HCT116 (cell line): ENCODE measurements at regions not wholly inside any gene's neighbourhood (a gene's known extent, or its start where the extent isn't known, plus 50 kb on each side); places are given as distances from the start of the nearest gene placed in this dataset.

Experiments used
- ATAC-seq: fragments of 200-7000 bp; cut with Tn5 transposase; 2 replicates; pipeline ENCODE4 v1.9.1; 2020; ENCODE audit warnings: mild to moderate bottlenecking, moderate library complexity
- BruUV-seq: library from RNA; stranded (reverse); fragments of 400-500 nt; replicated peaks from 2 replicates; lab custom pipeline; 2021; lab: Mats Ljungman, UMichigan
- CTCF ChIA-PET: fragments of 300-600 bp; sonication (Branson Sonifier 250); formaldehyde crosslinking; loops from one replicate; lab custom pipeline; 2021; ENCODE audit warnings: antibody characterized with exemption; lab: Charles Lee
- POLR2A ChIA-PET: fragments of 300-600, 350-600 bp; sonication (Branson Sonifier 250); formaldehyde crosslinking; loops from one replicate; lab custom pipeline; 2021; ENCODE audit warnings: antibody characterized with exemption; lab: Charles Lee
- RAD21 ChIA-PET, 2 experiments: fragments of 300-600 bp; sonication (Branson Sonifier 250); formaldehyde crosslinking; loops; one replicate each; lab custom pipeline; 2023; ENCODE audit warnings: low total read pairs in 2 of 2; ENCODE audit not compliant: uncharacterized antibody in 2 of 2, unreplicated experiment in 2 of 2, low non-redundant PET in 1 of 2; lab: Charles Lee
- DNase-seq: peaks from one replicate; pipeline ENCODE4 v3.0.0-alpha.2; 2010; ENCODE audit warnings: low read depth, low spot score
- H2AFZ ChIP-seq: fragments of 200-600 bp; shearing (Covaris generic), sonication (generic); 2 replicates; pipeline ENCODE4 v1.6.1; 2017; ENCODE audit warnings: low read depth, mixed run types, mixed read lengths, antibody characterized with exemption, low read length; ENCODE audit not compliant: poor library complexity, severe bottlenecking
- H3K27ac ChIP-seq: 2 replicates; pipeline ENCODE4 v1.5.1; 2012; ENCODE audit warnings: low read depth, low read length
- H3K27me3 ChIP-seq: fragments of 200-600 bp; sonication (generic); 2 replicates; pipeline ENCODE4 v1.6.1; 2016; ENCODE audit warnings: mixed run types, low read length, mixed read lengths; ENCODE audit not compliant: insufficient read depth
- H3K36me3 ChIP-seq, 2 experiments: fragments of 200-500 bp in 1 of 2; fragments of 200-600 bp in 1 of 2; sonication (Bioruptor generic) in 1 of 2; sonication (generic) in 1 of 2; 2 replicates each; pipeline versions ENCODE4 v1.5.1 to v1.6.1; 2014 to 2016; ENCODE audit warnings: low read length in 2 of 2, inconsistent platforms in 1 of 2, mixed read lengths in 1 of 2, mixed run types in 1 of 2; ENCODE audit not compliant: insufficient read depth in 2 of 2, control insufficient read depth in 1 of 2
- H3K4me1 ChIP-seq, 2 experiments: fragments of 200-600 bp in 1 of 2; sonication (generic) in 1 of 2; 2 replicates each; pipeline versions ENCODE4 v1.5.1 to v1.6.1; 2012 to 2017; ENCODE audit warnings: low read length in 2 of 2, inconsistent platforms in 1 of 2, mild to moderate bottlenecking in 1 of 2, mixed read lengths in 1 of 2, mixed run types in 1 of 2, moderate library complexity in 1 of 2; ENCODE audit not compliant: insufficient read depth in 2 of 2, control insufficient read depth in 1 of 2
- H3K4me2 ChIP-seq: fragments of 200-600 bp; sonication (generic); 2 replicates; pipeline ENCODE4 v1.6.1; 2017; ENCODE audit warnings: mixed run types, low read length, mixed read lengths
- H3K4me3 ChIP-seq, 2 experiments: fragments of 200-600 bp in 1 of 2; sonication (generic) in 1 of 2; replicated peaks in 1 of 2; 2 replicates each; pipeline ENCODE4 v1.5.1; 2011 to 2016; ENCODE audit warnings: low read length in 2 of 2, control low read depth in 1 of 2, low read depth in 1 of 2, mild to moderate bottlenecking in 1 of 2, mixed read lengths in 1 of 2, mixed run types in 1 of 2
- H3K79me2 ChIP-seq: fragments of 200-600 bp; sonication (generic); 2 replicates; pipeline ENCODE4 v1.6.1; 2017; ENCODE audit warnings: mild to moderate bottlenecking, mixed run types, low read length, moderate library complexity, mixed read lengths; ENCODE audit not compliant: insufficient read depth
- H3K9ac ChIP-seq: fragments of 200-600 bp; sonication (generic); 2 replicates; pipeline ENCODE4 v1.6.1; 2016; ENCODE audit warnings: low read length, mixed read lengths
- H3K9me2 ChIP-seq: fragments of 200-600 bp; sonication (generic), shearing (Covaris generic); 2 replicates; pipeline ENCODE4 v1.6.1; 2017; ENCODE audit warnings: mixed run types, mild to moderate bottlenecking, moderate library complexity; ENCODE audit not compliant: insufficient read depth
- H3K9me3 ChIP-seq, 2 experiments: fragments of 200-500 bp in 1 of 2; fragments of 200-600 bp in 1 of 2; sonication (Bioruptor generic) in 1 of 2; sonication (generic) in 1 of 2; 2 replicates each; pipeline ENCODE4 v1.6.1; 2014 to 2017; ENCODE audit warnings: low read length in 2 of 2, mixed read lengths in 2 of 2, inconsistent platforms in 1 of 2, low read depth in 1 of 2, mild to moderate bottlenecking in 1 of 2, mixed run types in 1 of 2, moderate library complexity in 1 of 2; ENCODE audit not compliant: control insufficient read depth in 1 of 2, insufficient read depth in 1 of 2
- H4K20me1 ChIP-seq: fragments of 200-600 bp; sonication (generic), shearing (Covaris generic); 2 replicates; pipeline ENCODE4 v1.6.1; 2017; ENCODE audit warnings: mixed run types, mild to moderate bottlenecking, moderate library complexity; ENCODE audit not compliant: insufficient read depth
- ATF3 ChIP-seq: IDR thresholded peaks from 2 replicates; pipeline ENCODE4 v1.6.1; 2012
- CBX3 ChIP-seq: IDR thresholded peaks from 2 replicates; pipeline ENCODE4 v1.6.1; 2012; ENCODE audit warnings: low read depth
- CEBPB ChIP-seq: IDR thresholded peaks from 2 replicates; pipeline ENCODE4 v1.6.1; 2012; ENCODE audit warnings: low read depth
- CTCF ChIP-seq, 3 experiments: fragments of 200-600 bp in 1 of 3; sonication (generic) in 1 of 3; IDR thresholded peaks in 2 of 3; conservative IDR thresholded peaks in 1 of 3; 2 replicates each; pipeline ENCODE4 v1.5.1; 2012 to 2017; ENCODE audit warnings: low read depth in 2 of 3, low read length in 2 of 3, antibody characterized with exemption in 1 of 3, borderline replicate concordance in 1 of 3, control low read depth in 1 of 3, mild to moderate bottlenecking in 1 of 3, mixed read lengths in 1 of 3, mixed run types in 1 of 3, moderate library complexity in 1 of 3; ENCODE audit not compliant: insufficient read depth in 1 of 3
- EGR1 ChIP-seq: IDR thresholded peaks from 2 replicates; pipeline ENCODE4 v1.6.1; 2012; ENCODE audit warnings: low read depth
- ELF1 ChIP-seq: IDR thresholded peaks from 2 replicates; pipeline ENCODE4 v1.6.1; 2012; ENCODE audit warnings: low read depth, borderline replicate concordance
- EZH2 ChIP-seq: fragments of 200-600 bp; sonication (generic); IDR thresholded peaks from 2 replicates; pipeline ENCODE4 v1.6.1; 2017; ENCODE audit warnings: antibody characterized with exemption, mixed run types
- EZH2phosphoT487 ChIP-seq: fragments of 200-600 bp; IDR thresholded peaks from 2 replicates; pipeline ENCODE4 v1.6.1; 2018; ENCODE audit warnings: antibody characterized with exemption, borderline replicate concordance
- FOSL1 ChIP-seq: IDR thresholded peaks from 2 replicates; pipeline ENCODE4 v1.6.1; 2012; ENCODE audit warnings: low read depth
- JUND ChIP-seq: IDR thresholded peaks from 2 replicates; pipeline ENCODE4 v1.6.1; 2012
- POLR2A ChIP-seq: IDR thresholded peaks from 2 replicates; pipeline ENCODE4 v1.7.0; 2011; ENCODE audit warnings: borderline replicate concordance; ENCODE audit not compliant: insufficient read depth, insufficient read length; ENCODE audit errors: extremely low read depth
- RAD21 ChIP-seq: IDR thresholded peaks from 2 replicates; pipeline ENCODE4 v1.6.1; 2012; ENCODE audit warnings: low read depth, mild to moderate bottlenecking
- SP1 ChIP-seq: IDR thresholded peaks from 2 replicates; pipeline ENCODE4 v1.6.1; 2012; ENCODE audit warnings: low read depth
- SRF ChIP-seq: IDR thresholded peaks from 2 replicates; pipeline ENCODE4 v1.6.1; 2012; ENCODE audit warnings: low read depth
- TCF7L2 ChIP-seq: IDR thresholded peaks from 2 replicates; pipeline ENCODE4 v1.7.0; 2011; ENCODE audit warnings: borderline replicate concordance, inconsistent platforms; ENCODE audit not compliant: insufficient read depth, insufficient read length; ENCODE audit errors: extremely low read depth
- YY1 ChIP-seq: IDR thresholded peaks from 2 replicates; pipeline ENCODE4 v1.6.1; 2011; ENCODE audit warnings: low read length, low read depth, moderate library complexity, mild to moderate bottlenecking; ENCODE audit not compliant: insufficient replicate concordance; ENCODE audit errors: extremely low read depth
- ZBTB33 ChIP-seq: IDR thresholded peaks from 2 replicates; pipeline ENCODE4 v1.6.1; 2011; ENCODE audit warnings: mild to moderate bottlenecking, low read length, moderate library complexity; ENCODE audit not compliant: insufficient replicate concordance; ENCODE audit errors: extremely low read depth
- ZFX ChIP-seq: fragments of 450-650 bp; IDR thresholded peaks from 2 replicates; pipeline ENCODE4 v1.6.1; 2017
- ZNF274 ChIP-seq: fragments of 200-500 bp; sonication (Bioruptor generic); IDR thresholded peaks from 2 replicates; pipeline ENCODE4 v1.6.1; 2014; ENCODE audit warnings: mild to moderate bottlenecking, low read depth, low read length, inconsistent platforms
- intact Hi-C: fragments of 100-400 bp; cut with micrococcal nuclease; formaldehyde crosslinking; loops from 2 replicates; pipeline ENCODE4 v1.10.0; 2022

GRCh38 chr21:27581168-27581567 lies 614.3 kb upstream of the ADAMTS5 start:
- H3K4me3 ChIP-seq = no peak overlapping the region
- no TSS peak for BruUV-seq
- no peaks in the 10 kb centered on the region for H4K20me1 ChIP-seq
- no peak overlapping the region for H3K4me2 ChIP-seq
- H3K4me1 ChIP-seq = no peaks in the 10 kb centered on the region
- H3K9me2 ChIP-seq = no peaks in the 10 kb centered on the region
- DNase-seq = no peak
- H3K9me3 ChIP-seq = peaks cover 13 to 22% of the 10 kb centered on the region in 2 experiments; a peak in 2 of 4 replicates
- ChIA-PET RAD21 (no interaction called here), CTCF (no interaction called here), POLR2A (no interaction called here)
- H3K9ac ChIP-seq = no peak overlapping the region
- intact Hi-C loops = no loop called here
- no peaks in the 10 kb centered on the region for H3K27me3 ChIP-seq
- TF ChIP-seq CBX3 (no peak), ATF3 (no peak)
- H3K27ac ChIP-seq = no peak overlapping the region
- no peaks in the 10 kb centered on the region for H3K36me3 ChIP-seq
- H2AFZ ChIP-seq = no peak overlapping the region
- no peaks in the 10 kb centered on the region for H3K79me2 ChIP-seq
- ATAC-seq = no peak

GRCh38 chr21:27580276-27580675 lies 613.4 kb upstream of the ADAMTS5 start:
- RAD21 ChIA-PET = no interaction called here
- H3K79me2 ChIP-seq = no peaks in the 10 kb centered on the region
- H3K36me3 ChIP-seq = no peaks in the 10 kb centered on the region
- intact Hi-C loops = no loop called here
- peaks cover 8 to 22% of the 10 kb centered on the region in 2 experiments; a peak in 2 of 4 replicates for H3K9me3 ChIP-seq
- BruUV-seq = no TSS peak
- no peak overlapping the region for H3K4me2 ChIP-seq
- no peaks in the 10 kb centered on the region for H3K4me1 ChIP-seq
- H2AFZ ChIP-seq = no peak overlapping the region
- no peak overlapping the region for H3K9ac ChIP-seq
- no peak for ATAC-seq
- DNase-seq = no peak
- no peaks in the 10 kb centered on the region for H4K20me1 ChIP-seq
- no peak overlapping the region for H3K27ac ChIP-seq
- no peaks in the 10 kb centered on the region for H3K9me2 ChIP-seq
- no peaks in the 10 kb centered on the region for H3K27me3 ChIP-seq
- CTCF ChIA-PET = no interaction called here
- POLR2A ChIA-PET = no interaction called here
- no peak for TF ChIP-seq YY1
- TF ChIP-seq EGR1 = no peak
- no peak for TF ChIP-seq ATF3
- no peak for TF ChIP-seq SRF
- no peak for TF ChIP-seq EZH2phosphoT487
- no peak for TF ChIP-seq EZH2
- TF ChIP-seq CEBPB = no peak
- no peak for TF ChIP-seq ZNF274
- no peak for TF ChIP-seq POLR2A
- TF ChIP-seq ELF1 = no peak
- TF ChIP-seq SP1 = no peak
- TF ChIP-seq CTCF (IDR thresholded peaks at IDR 0.05 in 2 of 3, conservative IDR thresholded peaks at IDR 0.05 in 1 of 3; ENCODE audit: borderline replicate concordance in 1 of 3, insufficient read depth in 1 of 3, low read depth in 2 of 3, low read length in 2 of 3) = no peak
- TF ChIP-seq CBX3 = no peak
- no peak for TF ChIP-seq ZFX
- no peak for TF ChIP-seq RAD21
- TF ChIP-seq FOSL1 = no peak
- no peak for TF ChIP-seq TCF7L2
- no peak for TF ChIP-seq ZBTB33
- no peak for TF ChIP-seq JUND
- no peak overlapping the region for H3K4me3 ChIP-seq
